ENCODE measurements at regions not wholly inside any gene's neighbourhood (a gene's known extent, or its start where the extent isn't known, plus 50 kb on each side); places are given as distances from the start of the nearest gene placed in this dataset.

DNA sequence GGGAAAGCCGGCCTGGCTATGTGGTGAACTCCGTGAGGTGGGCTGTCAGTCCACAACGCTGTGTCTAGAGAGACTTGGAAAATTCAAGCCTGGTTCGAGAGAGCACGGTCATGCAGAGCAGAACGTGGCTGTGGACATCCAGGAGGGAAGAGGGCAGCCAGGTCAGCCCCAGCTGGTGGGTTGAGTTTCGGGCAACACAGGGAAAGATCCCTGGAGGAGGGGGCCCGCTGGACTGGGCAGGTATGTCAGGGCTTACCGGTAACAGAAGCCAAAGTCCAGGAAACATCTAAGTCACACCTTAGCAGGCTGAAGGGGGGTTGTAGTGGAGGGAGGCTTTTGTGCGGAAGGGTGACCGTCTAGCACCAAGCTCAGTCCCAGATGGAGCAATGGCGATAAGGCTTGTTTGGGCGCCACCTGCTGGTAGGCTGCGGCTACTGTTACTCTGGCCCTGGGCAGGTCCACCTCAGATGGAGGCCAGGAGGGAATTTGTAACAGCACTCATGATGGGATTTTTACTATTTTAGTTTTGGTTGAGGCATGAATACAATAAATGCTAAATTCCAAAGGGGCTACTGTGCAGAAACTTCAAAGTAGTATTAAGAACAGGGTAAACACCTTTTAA is 143.3 kb upstream of the ZNF644 start:
- Histone ChIP-seq H3K9me2 (replicated peaks; ENCODE audit: insufficient read depth, low read length) (no peaks in the 10 kb centered on the region), H3K4me1 (ENCODE audit: low read length) (no peaks in the 10 kb centered on the region), H3K4me2 (ENCODE audit: low read depth, low read length) (no peak overlapping the region), H4K20me1 (ENCODE audit: insufficient read depth, low read length) (no peaks in the 10 kb centered on the region), H3F3A (ENCODE audit: insufficient read depth, low read length) (no peaks in the 10 kb centered on the region), H3K27me3 (replicated peaks; ENCODE audit: insufficient read depth, low read length) (no peaks in the 10 kb centered on the region), H3K4me3 (ENCODE audit: low read length) (no peak overlapping the region), H3K79me2 (ENCODE audit: low read length) (no peaks in the 10 kb centered on the region), H3K27ac (ENCODE audit: low read length) (no peak overlapping the region), H3K9me3 (replicated peaks; ENCODE audit: insufficient read depth, low read length) (no peaks in the 10 kb centered on the region), H2AFZ (ENCODE audit: low read length) (no peak overlapping the region), H3K9ac (ENCODE audit: low read length) (no peak overlapping the region), H3K36me3 (replicated peaks; ENCODE audit: insufficient read depth, low read length) (no peaks in the 10 kb centered on the region)
- no peak for TF ChIP-seq EZH2phosphoT487 (IDR thresholded peaks at IDR 0.05; ENCODE audit: low read length)
- TF ChIP-seq, protein P1, sequence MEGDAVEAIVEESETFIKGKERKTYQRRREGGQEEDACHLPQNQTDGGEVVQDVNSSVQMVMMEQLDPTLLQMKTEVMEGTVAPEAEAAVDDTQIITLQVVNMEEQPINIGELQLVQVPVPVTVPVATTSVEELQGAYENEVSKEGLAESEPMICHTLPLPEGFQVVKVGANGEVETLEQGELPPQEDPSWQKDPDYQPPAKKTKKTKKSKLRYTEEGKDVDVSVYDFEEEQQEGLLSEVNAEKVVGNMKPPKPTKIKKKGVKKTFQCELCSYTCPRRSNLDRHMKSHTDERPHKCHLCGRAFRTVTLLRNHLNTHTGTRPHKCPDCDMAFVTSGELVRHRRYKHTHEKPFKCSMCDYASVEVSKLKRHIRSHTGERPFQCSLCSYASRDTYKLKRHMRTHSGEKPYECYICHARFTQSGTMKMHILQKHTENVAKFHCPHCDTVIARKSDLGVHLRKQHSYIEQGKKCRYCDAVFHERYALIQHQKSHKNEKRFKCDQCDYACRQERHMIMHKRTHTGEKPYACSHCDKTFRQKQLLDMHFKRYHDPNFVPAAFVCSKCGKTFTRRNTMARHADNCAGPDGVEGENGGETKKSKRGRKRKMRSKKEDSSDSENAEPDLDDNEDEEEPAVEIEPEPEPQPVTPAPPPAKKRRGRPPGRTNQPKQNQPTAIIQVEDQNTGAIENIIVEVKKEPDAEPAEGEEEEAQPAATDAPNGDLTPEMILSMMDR (IDR thresholded peaks at IDR 0.05; ENCODE audit: low read length): peak; percentile 94
- peak; percentile 59 for DNase-seq

GRCh38 chr1:91162613-91163012 is 140.8 kb upstream of the ZNF644 start:
- no peaks in the 10 kb centered on the region for H4K20me1 ChIP-seq (ENCODE audit: insufficient read depth, low read length)
- no peak overlapping the region for H2AFZ ChIP-seq (ENCODE audit: low read length)
- no peak overlapping the region for H3K4me2 ChIP-seq (ENCODE audit: low read depth, low read length)
- H3K27ac ChIP-seq (ENCODE audit: low read length): no peak overlapping the region
- DNase-seq: no peak
- H3K4me3 ChIP-seq (ENCODE audit: low read length): no peak overlapping the region
- no peaks in the 10 kb centered on the region for H3K27me3 ChIP-seq (replicated peaks; ENCODE audit: insufficient read depth, low read length)
- H3K4me1 ChIP-seq (ENCODE audit: low read length): no peaks in the 10 kb centered on the region
- H3K9ac ChIP-seq (ENCODE audit: low read length): no peak overlapping the region
- no peaks in the 10 kb centered on the region for H3K36me3 ChIP-seq (replicated peaks; ENCODE audit: insufficient read depth, low read length)
- TF ChIP-seq EZH2 (optimal IDR thresholded peaks at IDR 0.05; ENCODE audit: low read depth, low read length): no peak
- no peak for TF ChIP-seq EZH2phosphoT487 (IDR thresholded peaks at IDR 0.05; ENCODE audit: low read length)
- no peaks in the 10 kb centered on the region for H3K9me2 ChIP-seq (replicated peaks; ENCODE audit: insufficient read depth, low read length)
- no peaks in the 10 kb centered on the region for H3K79me2 ChIP-seq (ENCODE audit: low read length)
- H3K9me3 ChIP-seq (replicated peaks; ENCODE audit: insufficient read depth, low read length): no peaks in the 10 kb centered on the region
- H3F3A ChIP-seq (ENCODE audit: insufficient read depth, low read length): no peaks in the 10 kb centered on the region

DNA sequence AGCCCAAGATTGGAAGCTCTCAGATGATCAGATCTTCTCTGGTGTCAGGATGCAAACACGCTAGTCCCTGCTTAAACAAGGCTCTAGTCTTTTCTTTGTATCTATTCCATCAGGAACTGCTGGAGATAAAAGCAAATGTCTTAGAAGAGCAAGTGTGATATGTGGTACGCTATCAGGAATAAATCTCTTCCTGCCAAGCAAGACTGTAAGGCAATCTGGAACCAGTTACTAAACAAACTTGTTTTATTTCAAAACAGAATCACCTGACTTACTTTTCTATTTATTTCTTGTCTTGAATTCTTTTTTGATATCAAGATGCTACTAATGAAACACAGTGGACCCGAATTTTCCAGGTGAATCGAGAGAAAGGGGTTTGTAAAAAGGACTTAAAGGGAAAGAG is 139.9 kb upstream of the ZNF644 start:
- Histone ChIP-seq H3K27me3 (replicated peaks; ENCODE audit: insufficient read depth, low read length) (no peaks in the 10 kb centered on the region), H3K4me1 (ENCODE audit: low read length) (no peaks in the 10 kb centered on the region), H3K9me3 (replicated peaks; ENCODE audit: insufficient read depth, low read length) (no peaks in the 10 kb centered on the region), H3K4me3 (ENCODE audit: low read length) (no peak overlapping the region), H3K9me2 (replicated peaks; ENCODE audit: insufficient read depth, low read length) (no peaks in the 10 kb centered on the region), H3K9ac (ENCODE audit: low read length) (no peak overlapping the region), H3K4me2 (ENCODE audit: low read depth, low read length) (no peak overlapping the region), H3K27ac (ENCODE audit: low read length) (no peak overlapping the region), H3F3A (ENCODE audit: insufficient read depth, low read length) (no peaks in the 10 kb centered on the region), H4K20me1 (ENCODE audit: insufficient read depth, low read length) (no peaks in the 10 kb centered on the region), H3K79me2 (ENCODE audit: low read length) (no peaks in the 10 kb centered on the region), H2AFZ (ENCODE audit: low read length) (no peak overlapping the region), H3K36me3 (replicated peaks; ENCODE audit: insufficient read depth, low read length) (no peaks in the 10 kb centered on the region)
- TF ChIP-seq, protein P1 (IDR thresholded peaks at IDR 0.05; ENCODE audit: low read length): no peak
- TF ChIP-seq EZH2 (optimal IDR thresholded peaks at IDR 0.05; ENCODE audit: low read depth, low read length) (no peak), EZH2phosphoT487 (IDR thresholded peaks at IDR 0.05; ENCODE audit: low read length) (no peak)
- no peak for DNase-seq

GRCh38 chr1:91161166-91161565 is 139.3 kb upstream of the ZNF644 start:
- H3K4me2 ChIP-seq (ENCODE audit: low read depth, low read length): no peak overlapping the region
- H3K9me2 ChIP-seq (replicated peaks; ENCODE audit: insufficient read depth, low read length): no peaks in the 10 kb centered on the region
- no peaks in the 10 kb centered on the region for H3K4me1 ChIP-seq (ENCODE audit: low read length)
- no peaks in the 10 kb centered on the region for H3K79me2 ChIP-seq (ENCODE audit: low read length)
- no peak overlapping the region for H3K4me3 ChIP-seq (ENCODE audit: low read length)
- no peak overlapping the region for H3K27ac ChIP-seq (ENCODE audit: low read length)
- H2AFZ ChIP-seq (ENCODE audit: low read length): no peak overlapping the region
- no peak overlapping the region for H3K9ac ChIP-seq (ENCODE audit: low read length)
- DNase-seq: no peak
- no peaks in the 10 kb centered on the region for H3K9me3 ChIP-seq (replicated peaks; ENCODE audit: insufficient read depth, low read length)
- H3F3A ChIP-seq (ENCODE audit: insufficient read depth, low read length): no peaks in the 10 kb centered on the region
- H3K27me3 ChIP-seq (replicated peaks; ENCODE audit: insufficient read depth, low read length): no peaks in the 10 kb centered on the region
- no peaks in the 10 kb centered on the region for H4K20me1 ChIP-seq (ENCODE audit: insufficient read depth, low read length)
- TF ChIP-seq EZH2phosphoT487 (IDR thresholded peaks at IDR 0.05; ENCODE audit: low read length): no peak
- TF ChIP-seq, protein P1 (IDR thresholded peaks at IDR 0.05; ENCODE audit: low read length): no peak
- TF ChIP-seq EZH2 (optimal IDR thresholded peaks at IDR 0.05; ENCODE audit: low read depth, low read length): no peak
- H3K36me3 ChIP-seq (replicated peaks; ENCODE audit: insufficient read depth, low read length): no peaks in the 10 kb centered on the region

Measured in MM.1S (cell line).